Spleen (tissue), 7 donors: ENCODE measurements at regions not wholly inside any gene's neighbourhood (a gene's known extent, or its start where the extent isn't known, plus 50 kb on each side); places are given as distances from the start of the nearest gene placed in this dataset.

Experiments used
- CTCF ChIP-seq, 11 experiments: fragments of 200-600 bp in 7 of 11; fragments of 450-650 bp in 4 of 11; sonication (generic) in 4 of 11; IDR thresholded peaks in 8 of 11; conservative IDR thresholded peaks in 3 of 11; 1 replicate in 7 of 11; 2 replicates in 4 of 11; pipeline versions ENCODE4 v1.4.0 to v1.8.0; 2016 to 2021; ENCODE audit warnings: antibody characterized with exemption in 11 of 11, inconsistent platforms in 4 of 11, mild to moderate bottlenecking in 1 of 11
- POLR2AphosphoS5 ChIP-seq, 3 donors: sonication (generic); formaldehyde crosslinking; IDR thresholded peaks; one replicate each; pipeline ENCODE4 v1.5.1; 2017; ENCODE audit warnings: antibody characterized with exemption in 3 of 3
- donor health status: DM: no; HTN: no; CAD: no; lungs with moderate emphysema.
- donor health status: DM: no; HTN: no; CAD: no.
- donor health status: DM: no; HTN: no; CAD: no.

GRCh38 chr2:76639171-76639680, 883.0 kb downstream of the LRRTM4 start:
- no peak for TF ChIP-seq CTCF (IDR thresholded peaks at IDR 0.05 in 8 of 11, conservative IDR thresholded peaks at IDR 0.05 in 3 of 11)
- TF ChIP-seq POLR2AphosphoS5 (IDR thresholded peaks at IDR 0.05) = no peak
